ENCODE measurements at regions not wholly inside any gene's neighbourhood (a gene's known extent, or its start where the extent isn't known, plus 50 kb on each side); places are given as distances from the start of the nearest gene placed in this dataset.
"Not testable (repeated sequence)": the region's sequence is repeated elsewhere in the genome, so short reads cannot be mapped to it uniquely, and the experiment has no call there.

DNA sequence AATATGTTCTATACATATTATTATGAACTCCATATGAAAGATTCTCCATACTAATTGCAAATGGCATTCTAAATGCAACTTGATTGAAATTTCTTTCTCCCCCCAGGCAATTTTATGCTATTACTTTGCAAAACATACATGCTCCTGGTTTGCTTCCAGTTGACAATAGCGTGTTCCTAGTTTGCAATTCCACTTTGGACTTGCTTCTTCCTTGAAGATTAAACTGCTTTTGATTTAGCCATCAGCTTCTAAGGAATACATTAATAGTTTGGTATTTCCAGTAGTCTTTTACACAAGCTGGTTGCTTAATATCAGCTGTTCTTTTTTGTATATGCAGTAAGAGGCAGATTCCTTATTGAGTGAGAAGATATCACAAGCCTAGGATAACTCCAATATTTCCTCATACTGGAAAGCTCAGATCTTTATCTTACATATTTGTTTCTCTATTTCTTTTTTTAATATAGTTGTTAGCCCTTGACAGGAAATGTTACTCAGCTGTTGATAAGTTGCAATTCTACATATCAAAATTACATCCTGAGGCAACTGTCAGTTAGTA is 1941.7 kb upstream of the LRRTM1 start:
- H3K9me3 Mint-ChIP-seq: peaks cover 18 to 50% (median 20%) of the 10 kb centered on the region in 6 donors
- H3K4me1 Mint-ChIP-seq: no peaks in the 10 kb centered on the region
- H3K27me3 Mint-ChIP-seq (ENCODE audit: low read depth in 3 of 3): peaks cover 0 to 1% (median 0%) of the 10 kb centered on the region in 3 donors
- no peak overlapping the region for H3K4me3 Mint-ChIP-seq
- H3K27ac Mint-ChIP-seq: no peak overlapping the region
- H3K36me3 Mint-ChIP-seq: peaks cover 0 to 5% (median 0%) of the 10 kb centered on the region in 3 donors
- no peak for DNase-seq

DNA sequence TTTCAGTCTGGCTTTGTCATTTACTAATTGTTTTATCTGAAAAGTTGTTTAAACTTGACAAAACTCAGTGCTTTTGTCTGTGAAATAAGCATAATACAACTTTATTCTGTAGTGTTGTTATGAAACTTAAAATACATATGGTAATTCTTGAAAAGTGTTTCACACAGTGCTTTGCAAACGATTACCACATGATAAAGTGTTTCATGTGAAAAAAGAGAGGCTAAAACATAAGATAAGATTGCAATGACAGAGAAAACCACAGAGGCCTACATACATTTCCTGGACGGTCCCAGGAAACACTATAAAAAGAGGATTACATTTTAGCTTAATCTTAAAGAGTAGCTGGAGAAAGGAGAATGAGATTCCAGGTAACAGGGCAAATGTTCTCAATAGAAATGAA is 1934.6 kb upstream of the LRRTM1 start:
- Mint-ChIP-seq H3K9me3 (peaks cover 11 to 44% (median 21%) of the 10 kb centered on the region in 6 donors), H3K27ac (no peak overlapping the region)

DNA sequence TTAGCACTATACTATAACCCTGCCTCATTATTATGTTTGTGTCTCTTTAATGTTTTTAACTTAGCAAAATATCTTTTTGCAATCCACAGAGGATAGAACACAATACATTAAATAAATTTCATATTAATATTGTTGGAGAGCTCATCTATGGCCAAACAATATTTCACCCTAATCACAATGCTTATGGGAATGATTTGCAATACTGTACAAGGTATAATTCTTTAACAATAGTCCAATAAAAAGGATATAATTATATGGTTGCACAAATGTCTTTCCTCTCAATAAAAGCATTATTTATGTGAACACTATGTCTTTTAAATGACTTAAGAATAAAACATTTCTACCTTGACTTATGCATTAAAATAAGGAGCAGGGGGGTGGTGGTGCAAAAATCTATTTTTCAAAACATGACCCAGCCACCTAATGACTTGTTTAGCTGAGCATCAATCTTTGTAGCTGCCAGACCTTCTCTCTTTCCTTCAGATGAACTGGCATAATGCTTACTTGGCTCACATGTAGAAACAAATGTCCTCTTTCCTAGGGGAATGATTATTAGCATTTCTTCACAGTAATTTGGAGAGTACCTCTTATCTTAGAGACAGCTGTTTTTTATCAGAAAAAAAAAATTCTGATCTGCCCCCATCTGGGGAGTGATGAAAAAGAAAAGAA is 1933.6 kb upstream of the LRRTM1 start:
- Mint-ChIP-seq H3K4me3 (no peak overlapping the region), H3K27ac (no peak overlapping the region), H3K36me3 (peaks cover 0 to 5% (median 0%) of the 10 kb centered on the region in 3 donors), H3K27me3 (ENCODE audit: low read depth in 3 of 3) (no peaks in the 10 kb centered on the region), H3K9me3 (peaks cover 11 to 38% (median 19%) of the 10 kb centered on the region in 6 donors), H3K4me1 (peaks cover 0 to 4% of the 10 kb centered on the region in 2 donors)
- DNase-seq: no peak

More for the DNA sequence above, 1934.6 kb upstream of the LRRTM1 start:
- Mint-ChIP-seq H3K4me1 (peaks cover 0 to 4% of the 10 kb centered on the region in 2 donors), H3K4me3 (no peak overlapping the region), H3K36me3 (peaks cover 0 to 5% (median 0%) of the 10 kb centered on the region in 3 donors), H3K27me3 (ENCODE audit: low read depth in 3 of 3) (no peaks in the 10 kb centered on the region)
- DNase-seq: no peak

DNA sequence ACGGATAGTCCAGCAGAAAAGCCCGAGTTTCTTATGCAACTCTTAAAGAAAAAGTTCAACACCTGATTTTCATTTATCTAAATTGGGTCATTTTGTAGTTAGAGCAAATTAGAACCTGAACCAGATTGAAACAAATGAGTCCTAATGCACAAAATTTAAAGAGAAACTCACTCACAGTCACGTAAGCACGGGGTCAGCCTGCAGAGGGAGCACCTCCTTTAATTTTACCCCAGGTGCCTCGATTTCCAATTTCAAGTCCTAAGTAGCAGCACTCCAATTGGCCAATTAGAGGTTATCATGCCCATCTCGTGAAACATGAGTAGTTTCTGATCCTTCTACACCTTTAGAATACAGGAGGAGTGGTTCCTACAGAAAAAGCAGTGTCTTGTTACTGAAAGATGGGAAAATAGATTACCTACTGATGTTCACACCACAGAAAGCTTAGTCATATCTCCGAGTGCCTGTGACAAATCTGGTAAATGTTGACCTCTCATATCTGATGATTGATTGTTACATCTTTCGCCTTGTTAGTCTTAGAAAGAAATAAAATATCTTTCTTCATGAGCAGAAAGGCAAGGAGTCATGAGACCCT is 1929.8 kb upstream of the LRRTM1 start:
- Mint-ChIP-seq H3K27ac (no peak overlapping the region), H3K36me3 (no peaks in the 10 kb centered on the region), H3K4me3 (no peak overlapping the region), H3K27me3 (ENCODE audit: low read depth in 3 of 3) (no peaks in the 10 kb centered on the region), H3K4me1 (peaks cover 0 to 2% of the 10 kb centered on the region in 2 donors), H3K9me3 (peaks cover 2 to 23% (median 8%) of the 10 kb centered on the region in 6 donors)
- DNase-seq: no peak

DNA sequence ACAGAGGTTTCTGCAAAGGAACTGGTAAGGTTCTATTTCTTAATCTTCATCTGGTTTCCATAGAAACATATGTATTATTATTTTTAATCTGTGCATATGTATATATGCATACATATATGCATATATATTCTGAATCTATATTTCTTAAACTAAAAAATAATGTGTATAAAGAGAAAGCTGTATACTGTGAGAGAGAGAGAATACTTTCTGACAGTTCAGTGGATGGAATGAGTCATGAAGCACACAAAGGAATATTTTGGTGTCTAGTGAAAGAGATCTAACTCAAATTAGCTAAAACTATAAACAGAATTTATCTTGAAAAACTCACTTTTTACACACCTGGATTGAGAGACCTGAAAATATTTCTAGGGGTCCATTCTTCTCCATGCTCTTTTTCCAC is 1929.3 kb upstream of the LRRTM1 start:
- Mint-ChIP-seq H3K27me3 (ENCODE audit: low read depth in 3 of 3) (no peaks in the 10 kb centered on the region), H3K36me3 (peaks cover 0 to 3% (median 0%) of the 10 kb centered on the region in 3 donors), H3K9me3 (peaks cover 0 to 26% (median 10%) of the 10 kb centered on the region in 6 donors), H3K4me1 (peaks cover 0 to under 1% of the 10 kb centered on the region in 2 donors), H3K27ac (no peak overlapping the region), H3K4me3 (no peak overlapping the region)
- no peak for DNase-seq

DNA sequence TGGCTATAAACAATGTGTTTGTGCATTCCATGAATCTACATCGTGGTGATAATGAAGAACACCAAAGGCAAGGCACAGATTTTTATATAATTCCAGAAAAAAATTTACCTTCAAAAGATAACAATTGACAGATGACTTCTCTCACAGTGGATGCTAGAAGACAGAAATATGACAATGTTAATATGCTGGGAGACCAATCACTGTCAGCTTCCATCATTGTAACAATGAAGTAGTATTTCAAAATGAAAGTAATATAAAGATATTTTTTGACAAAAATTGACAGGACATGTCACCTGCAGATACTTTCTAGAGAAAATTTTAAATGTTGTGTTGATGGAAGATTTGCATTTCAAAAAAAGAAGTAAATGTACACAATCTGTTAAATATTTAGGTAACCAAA is 1925.9 kb upstream of the LRRTM1 start:
- Mint-ChIP-seq H3K36me3 (peaks cover 0 to 3% (median 0%) of the 10 kb centered on the region in 3 donors), H3K27me3 (ENCODE audit: low read depth in 3 of 3) (no peaks in the 10 kb centered on the region), H3K27ac (no peak overlapping the region), H3K4me1 (no peaks in the 10 kb centered on the region), H3K9me3 (peaks cover 3 to 36% (median 17%) of the 10 kb centered on the region in 6 donors), H3K4me3 (no peak overlapping the region)
- DNase-seq: no peak

DNA sequence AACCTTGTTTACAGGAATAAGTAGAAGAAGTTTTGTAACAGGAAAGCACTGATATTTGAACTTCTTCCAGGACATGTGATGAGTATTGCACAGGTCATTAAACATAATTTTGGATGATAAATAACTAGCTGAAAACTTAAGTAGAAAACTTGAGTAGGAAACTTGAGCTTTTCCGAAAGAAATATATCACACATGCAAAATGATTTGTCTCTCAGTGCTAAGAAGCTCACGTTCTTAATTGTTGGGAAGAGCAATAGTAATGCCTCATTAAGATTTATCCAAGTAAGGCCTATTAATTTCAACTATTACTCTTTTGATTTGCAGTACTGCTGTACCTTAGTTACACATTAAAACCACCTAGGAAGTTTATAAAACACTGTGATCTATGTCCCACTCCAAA is 1921.9 kb upstream of the LRRTM1 start:
- Mint-ChIP-seq H3K36me3 (peaks cover 0 to 5% (median 3%) of the 10 kb centered on the region in 3 donors), H3K27ac (no peak overlapping the region), H3K9me3 (peaks cover 3 to 35% (median 23%) of the 10 kb centered on the region in 6 donors), H3K4me3 (no peak overlapping the region), H3K4me1 (no peaks in the 10 kb centered on the region), H3K27me3 (ENCODE audit: low read depth in 3 of 3) (no peaks in the 10 kb centered on the region)
- no peak for DNase-seq

DNA sequence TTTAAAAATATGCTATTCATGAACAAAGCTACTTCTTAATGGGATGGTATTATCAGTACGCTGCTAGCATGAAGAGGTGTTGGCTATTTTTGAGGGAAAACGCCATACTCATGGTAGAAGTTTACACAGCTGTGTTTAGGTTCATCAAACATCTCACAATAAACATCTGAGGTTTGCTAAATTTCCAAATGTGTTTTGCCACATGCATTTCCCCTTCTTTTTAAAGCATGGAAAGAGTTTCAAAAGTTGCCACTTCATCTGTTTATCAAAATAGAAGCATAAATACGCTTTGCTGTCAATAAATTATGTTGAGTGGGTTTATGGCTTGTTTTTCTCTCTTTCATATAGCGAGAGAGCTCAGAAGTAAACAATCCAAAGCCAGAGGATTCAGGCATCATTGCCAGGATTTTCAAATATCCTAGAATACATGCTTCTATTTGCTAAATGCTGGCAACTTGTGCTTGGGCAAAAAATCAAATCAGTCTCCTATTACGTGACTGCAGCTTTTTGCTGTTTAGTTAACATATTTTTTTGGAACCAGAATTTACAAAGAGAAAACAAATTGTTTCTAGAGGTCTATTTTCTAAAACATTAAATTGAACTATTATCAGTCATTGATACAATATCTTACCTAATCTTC is 1919.9 kb upstream of the LRRTM1 start:
- Mint-ChIP-seq H3K4me3 (no peak overlapping the region), H3K36me3 (peaks cover 0 to 5% (median 3%) of the 10 kb centered on the region in 3 donors), H3K4me1 (no peaks in the 10 kb centered on the region), H3K9me3 (peaks cover 3 to 49% (median 27%) of the 10 kb centered on the region in 6 donors), H3K27ac (no peak overlapping the region), H3K27me3 (ENCODE audit: low read depth in 3 of 3) (no peaks in the 10 kb centered on the region)
- no peak for DNase-seq

DNA sequence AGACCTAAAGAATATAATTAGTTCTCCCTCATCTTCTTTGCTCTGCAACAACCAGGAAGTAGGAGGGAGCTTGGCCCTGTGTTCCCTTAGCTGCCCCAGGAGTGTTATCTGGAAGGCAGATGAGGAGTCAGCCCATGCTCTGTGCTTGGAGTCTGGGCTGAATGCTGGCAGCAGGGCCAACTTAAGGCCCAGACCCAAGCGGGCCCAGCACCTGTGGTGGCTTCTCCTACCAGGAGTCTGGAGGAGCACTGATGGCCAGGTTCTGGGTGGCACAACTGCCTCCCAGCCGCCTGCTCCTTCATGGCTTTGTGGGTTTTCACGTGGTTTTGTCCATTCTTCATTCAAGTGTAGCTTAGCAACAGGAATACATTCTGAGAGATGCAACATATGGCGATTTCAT is 1910.7 kb upstream of the LRRTM1 start:
- Mint-ChIP-seq H3K27ac (no peak overlapping the region), H3K4me3 (no peak overlapping the region), H3K9me3 (peaks cover 3 to 69% (median 25%) of the 10 kb centered on the region in 6 donors), H3K4me1 (no peaks in the 10 kb centered on the region), H3K36me3 (peaks cover 0 to 10% (median 5%) of the 10 kb centered on the region in 3 donors), H3K27me3 (ENCODE audit: low read depth in 3 of 3) (no peaks in the 10 kb centered on the region)
- DNase-seq: no peak

DNA sequence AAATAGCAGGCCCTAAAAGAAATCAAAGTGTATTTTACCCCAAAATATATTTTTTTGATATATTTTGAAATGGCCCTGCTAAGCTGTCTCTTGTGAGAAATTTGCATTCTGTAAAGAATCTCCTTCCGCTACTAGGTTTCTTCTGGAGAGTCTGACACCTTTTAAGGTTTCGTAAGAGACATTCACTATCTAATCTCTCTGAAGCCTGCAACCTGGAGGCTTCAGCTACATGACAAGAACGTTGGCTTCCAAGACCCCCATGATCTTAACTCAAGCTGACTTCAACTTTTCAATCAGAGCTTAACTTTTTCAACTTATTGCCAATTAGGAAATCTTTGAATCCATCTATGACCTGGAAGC is 1894.9 kb upstream of the LRRTM1 start:
- Mint-ChIP-seq H3K27ac (no peak overlapping the region), H3K4me3 (no peak overlapping the region), H3K27me3 (ENCODE audit: low read depth in 3 of 3) (peaks cover 0 to 2% (median 1%) of the 10 kb centered on the region in 3 donors), H3K4me1 (no peaks in the 10 kb centered on the region), H3K36me3 (peaks cover 2 to 4% (median 3%) of the 10 kb centered on the region in 3 donors), H3K9me3 (peaks cover 2 to 54% (median 37%) of the 10 kb centered on the region in 6 donors)
- DNase-seq: no peak

DNA sequence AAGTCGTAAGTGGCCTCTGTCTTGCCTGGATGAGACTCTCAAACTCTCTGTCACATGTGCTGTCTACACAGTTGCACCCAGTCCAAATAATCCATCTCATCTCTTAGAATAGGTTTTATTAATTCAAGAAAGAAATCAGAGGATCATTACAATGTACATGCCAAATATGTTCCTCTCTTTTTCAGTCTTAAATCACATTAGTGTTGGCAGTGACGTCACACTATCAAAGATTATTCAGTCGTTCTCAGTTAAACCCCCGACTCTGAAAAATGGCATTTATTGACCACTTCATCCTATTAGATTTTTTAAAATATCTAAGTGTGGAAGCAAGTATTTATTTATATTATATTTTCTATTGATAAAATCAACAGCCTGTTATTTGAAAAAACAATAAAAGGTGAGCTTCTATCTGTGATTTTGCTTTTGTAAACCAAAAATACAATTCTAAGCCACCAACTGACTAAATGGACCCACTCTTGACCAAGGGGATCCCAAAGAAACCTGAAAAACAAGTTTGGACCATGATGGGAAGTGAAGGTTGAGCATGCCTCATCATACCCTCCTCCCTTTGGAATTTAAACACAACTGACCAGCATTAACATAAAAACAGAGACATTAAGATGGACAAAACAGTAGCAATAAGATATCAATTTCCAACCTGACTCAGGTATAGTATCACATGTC is 1894.4 kb upstream of the LRRTM1 start:
- H3K4me3 Mint-ChIP-seq: no peak overlapping the region
- no peaks in the 10 kb centered on the region for H3K4me1 Mint-ChIP-seq
- no peak overlapping the region for H3K27ac Mint-ChIP-seq
- peaks cover 2 to 49% (median 35%) of the 10 kb centered on the region in 6 donors for H3K9me3 Mint-ChIP-seq
- H3K36me3 Mint-ChIP-seq: peaks cover 2 to 4% (median 3%) of the 10 kb centered on the region in 3 donors
- no peak for DNase-seq
- H3K27me3 Mint-ChIP-seq (ENCODE audit: low read depth in 3 of 3): peaks cover 0 to 2% (median 1%) of the 10 kb centered on the region in 3 donors

DNA sequence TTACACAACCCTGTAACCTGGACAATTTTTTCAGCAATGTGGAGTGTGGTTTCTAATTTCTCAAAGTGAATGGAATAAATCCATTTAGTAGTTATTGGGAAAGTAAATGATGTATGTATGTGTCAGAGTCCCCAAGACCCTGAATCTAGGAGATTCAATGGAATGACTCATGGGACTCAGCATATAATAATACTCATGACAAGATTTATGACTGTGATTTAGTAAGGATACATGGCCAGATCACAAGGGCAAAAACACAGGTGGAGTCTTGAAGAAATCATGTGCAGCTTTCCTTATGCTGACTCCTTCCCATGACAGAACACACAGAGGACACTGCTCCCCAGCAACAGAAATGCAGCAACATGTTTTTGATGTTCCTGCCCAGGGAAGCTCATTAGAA is 1877.7 kb upstream of the LRRTM1 start:
- no peak overlapping the region for H3K4me3 Mint-ChIP-seq
- peaks cover 0 to 2% (median 0%) of the 10 kb centered on the region in 3 donors for H3K27me3 Mint-ChIP-seq (ENCODE audit: low read depth in 3 of 3)
- H3K27ac Mint-ChIP-seq: no peak overlapping the region
- H3K9me3 Mint-ChIP-seq: peaks cover 6 to 61% (median 19%) of the 10 kb centered on the region in 6 donors
- no peaks in the 10 kb centered on the region for H3K4me1 Mint-ChIP-seq
- DNase-seq: no peak
- H3K36me3 Mint-ChIP-seq: no peaks in the 10 kb centered on the region

DNA sequence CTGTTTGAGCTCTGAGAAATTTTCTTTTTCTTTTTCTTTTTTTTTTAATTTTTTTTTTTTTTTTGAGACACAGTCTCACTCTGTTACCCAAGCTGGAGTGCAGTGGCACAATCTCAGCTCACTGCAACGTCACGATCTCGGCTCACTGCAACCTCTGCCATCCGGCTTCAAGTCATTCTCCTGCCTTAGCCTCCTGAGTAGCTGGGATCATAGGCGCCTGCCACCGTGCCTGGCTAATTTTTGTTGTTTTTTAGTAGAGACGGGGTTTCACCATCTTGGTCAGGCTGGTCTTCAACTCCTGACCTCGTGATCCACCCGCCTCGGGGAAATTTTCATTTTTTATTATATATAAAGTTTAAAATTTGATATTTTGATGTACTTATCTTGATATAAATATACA is 1870.7 kb upstream of the LRRTM1 start:
- not testable (repeated sequence) for H3K36me3 Mint-ChIP-seq; H3K4me1 Mint-ChIP-seq; H3K27me3 Mint-ChIP-seq (ENCODE audit: low read depth in 3 of 3); H3K27ac Mint-ChIP-seq; DNase-seq; H3K4me3 Mint-ChIP-seq
- peaks cover 4 to 71% (median 23%) of the 10 kb centered on the region in 6 donors for H3K9me3 Mint-ChIP-seq
